IMR-90 (cell line): ENCODE measurements at regions not wholly inside any gene's neighbourhood (a gene's known extent, or its start where the extent isn't known, plus 50 kb on each side); places are given as distances from the start of the nearest gene placed in this dataset.

Experiments
- BHLHE40 ChIP-seq: fragments of 150-350 bp; IDR thresholded peaks from 2 replicates; pipeline ENCODE4 v1.6.1; 2016; ENCODE audit warnings: mild to moderate bottlenecking, low read depth, low read length
- CEBPB ChIP-seq: IDR thresholded peaks from 2 replicates; pipeline ENCODE4 v1.6.1; 2012; ENCODE audit warnings: low read depth, low read length, improper control_type of control experiment
- CTCF ChIP-seq: conservative IDR thresholded peaks from 2 replicates; pipeline ENCODE4 v1.5.1; 2012; ENCODE audit warnings: mild to moderate bottlenecking, low read depth, low read length, improper control_type of control experiment
- ELK1 ChIP-seq: fragments of 150-350 bp; IDR thresholded peaks from 2 replicates; pipeline ENCODE4 v1.6.1; 2016; ENCODE audit warnings: low read depth, mild to moderate bottlenecking, low read length, moderate library complexity, borderline replicate concordance
- MAFK ChIP-seq: IDR thresholded peaks from 2 replicates; pipeline ENCODE4 v1.6.1; 2012; ENCODE audit warnings: low read depth, low read length, improper control_type of control experiment
- MAZ ChIP-seq: IDR thresholded peaks from 2 replicates; pipeline ENCODE4 v1.6.1; 2012; ENCODE audit warnings: low read depth, mild to moderate bottlenecking, low read length, improper control_type of control experiment, moderate library complexity, borderline replicate concordance
- NFE2L2 ChIP-seq: fragments of 150-350 bp; IDR thresholded peaks from 2 replicates; pipeline ENCODE4 v1.6.1; 2016; ENCODE audit warnings: low read depth, mild to moderate bottlenecking, low read length
- POLR2A ChIP-seq: IDR thresholded peaks from 2 replicates; pipeline ENCODE4 v1.6.1; 2012; ENCODE audit warnings: mild to moderate bottlenecking, low read depth, low read length
- RCOR1 ChIP-seq: IDR thresholded peaks from 2 replicates; pipeline ENCODE4 v1.6.1; 2012; ENCODE audit warnings: mild to moderate bottlenecking, low read length, improper control_type of control experiment; ENCODE audit not compliant: insufficient replicate concordance
- RFX5 ChIP-seq: IDR thresholded peaks from 2 replicates; pipeline ENCODE4 v1.8.0; 2012; ENCODE audit warnings: low read depth, mild to moderate bottlenecking, low read length, moderate library complexity
- SMC3 ChIP-seq: fragments of 150-350 bp; IDR thresholded peaks from 2 replicates; pipeline ENCODE4 v1.6.1; 2016; ENCODE audit warnings: low read depth, mild to moderate bottlenecking, antibody characterized with exemption, low read length, moderate library complexity
- USF2 ChIP-seq: fragments of 150-350 bp; IDR thresholded peaks from 2 replicates; pipeline ENCODE4 v1.6.1; 2017; ENCODE audit warnings: mild to moderate bottlenecking, antibody characterized with exemption, low read length, low read depth

GRCh38 chr10:26937371-26937770 is 76.6 kb upstream of the ABI1 start:
- TF ChIP-seq ELK1 (no peak), SMC3 (no peak), CTCF (no peak), USF2 (no peak), POLR2A (no peak), MAZ (no peak), MAFK (no peak), CEBPB (no peak), NFE2L2 (no peak), RFX5 (no peak), BHLHE40 (no peak), RCOR1 (no peak)
